Brain microvascular endothelial cell (primary cell): ENCODE measurements at regions not wholly inside any gene's neighbourhood (a gene's known extent, or its start where the extent isn't known, plus 50 kb on each side); places are given as distances from the start of the nearest gene placed in this dataset.

Experiments
- DNase-seq: peaks from one replicate; pipeline ENCODE4 v3.0.0-alpha.2; 2020
- H3K27ac ChIP-seq: fragments of 250-450 bp; sonication (Bioruptor Pico); 2 replicates; pipeline ENCODE4 v1.5.1; 2020; ENCODE audit warnings: mild to moderate bottlenecking, moderate library complexity
- H3K27me3 ChIP-seq: fragments of 250-450 bp; sonication (Bioruptor Pico); replicated peaks from 2 replicates; pipeline ENCODE4 v1.5.1; 2020; ENCODE audit warnings: mild to moderate bottlenecking
- H3K36me3 ChIP-seq: fragments of 250-450 bp; sonication (Bioruptor Pico); replicated peaks from 2 replicates; pipeline ENCODE4 v1.5.1; 2020; ENCODE audit warnings: mild to moderate bottlenecking
- H3K4me3 ChIP-seq: 2 replicates; pipeline ENCODE4 v1.5.1; 2011; ENCODE audit warnings: low read depth, mild to moderate bottlenecking, control low read depth, low read length, moderate library complexity
- in situ Hi-C: cut with HindIII; loops from 2 replicates; pipeline ENCODE4 v1.10.0; 2017; ENCODE audit warnings: low sequenced_read_pairs, low pct_ligation_motif_present
- TF ChIP-seq, protein P1 (sequence below): IDR thresholded peaks from 2 replicates; pipeline ENCODE4 v1.5.1; 2011; ENCODE audit warnings: low read depth, mild to moderate bottlenecking, moderate library complexity, low read length, control low read depth, inconsistent platforms; ENCODE audit errors: missing control alignments

DNA sequence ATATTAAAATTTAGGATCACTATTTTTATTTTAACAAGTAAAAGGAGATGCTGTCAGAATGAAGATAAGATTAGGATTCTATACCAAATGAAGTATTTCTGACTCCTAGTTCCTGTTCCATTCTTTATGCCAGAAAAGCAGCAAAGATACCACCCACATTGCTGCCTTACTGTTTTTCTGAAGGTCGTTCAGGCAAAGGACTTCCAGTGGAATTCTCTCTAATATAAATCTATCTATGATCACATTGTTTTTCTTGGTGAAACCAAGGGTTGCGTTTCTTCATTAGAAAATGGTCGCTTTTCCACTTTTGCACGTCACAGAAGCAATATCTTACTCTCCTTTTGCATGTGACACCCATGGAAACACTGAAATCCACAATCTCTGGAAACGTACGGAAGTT lies 594.8 kb upstream of the ADGRL2 start:
- DNase-seq = no peak
- TF ChIP-seq, protein P1, sequence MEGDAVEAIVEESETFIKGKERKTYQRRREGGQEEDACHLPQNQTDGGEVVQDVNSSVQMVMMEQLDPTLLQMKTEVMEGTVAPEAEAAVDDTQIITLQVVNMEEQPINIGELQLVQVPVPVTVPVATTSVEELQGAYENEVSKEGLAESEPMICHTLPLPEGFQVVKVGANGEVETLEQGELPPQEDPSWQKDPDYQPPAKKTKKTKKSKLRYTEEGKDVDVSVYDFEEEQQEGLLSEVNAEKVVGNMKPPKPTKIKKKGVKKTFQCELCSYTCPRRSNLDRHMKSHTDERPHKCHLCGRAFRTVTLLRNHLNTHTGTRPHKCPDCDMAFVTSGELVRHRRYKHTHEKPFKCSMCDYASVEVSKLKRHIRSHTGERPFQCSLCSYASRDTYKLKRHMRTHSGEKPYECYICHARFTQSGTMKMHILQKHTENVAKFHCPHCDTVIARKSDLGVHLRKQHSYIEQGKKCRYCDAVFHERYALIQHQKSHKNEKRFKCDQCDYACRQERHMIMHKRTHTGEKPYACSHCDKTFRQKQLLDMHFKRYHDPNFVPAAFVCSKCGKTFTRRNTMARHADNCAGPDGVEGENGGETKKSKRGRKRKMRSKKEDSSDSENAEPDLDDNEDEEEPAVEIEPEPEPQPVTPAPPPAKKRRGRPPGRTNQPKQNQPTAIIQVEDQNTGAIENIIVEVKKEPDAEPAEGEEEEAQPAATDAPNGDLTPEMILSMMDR = no peak
- no peak overlapping the region for H3K4me3 ChIP-seq
- H3K27me3 ChIP-seq = no peaks in the 10 kb centered on the region
- H3K27ac ChIP-seq = no peak overlapping the region
- no peaks in the 10 kb centered on the region for H3K36me3 ChIP-seq
- in situ Hi-C loops = no loop called here

DNA sequence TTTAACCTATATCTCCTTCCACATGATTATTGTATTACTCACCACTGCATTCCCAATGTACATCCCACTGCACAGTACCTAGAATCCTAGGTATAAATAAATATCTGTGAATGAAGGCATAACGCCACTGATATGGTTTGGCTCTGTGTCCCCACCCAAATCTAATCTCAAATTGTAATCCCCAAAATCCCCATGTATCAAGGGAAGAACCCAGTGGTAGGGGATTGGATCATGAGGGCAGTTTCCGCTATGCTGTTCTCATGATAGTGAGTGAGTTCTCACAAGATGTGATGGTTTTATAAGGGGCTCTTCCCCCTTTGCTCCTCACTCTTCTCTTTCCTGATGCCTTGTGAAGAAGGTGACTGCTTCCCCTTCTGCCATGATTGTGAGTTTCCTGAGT lies 599.0 kb upstream of the ADGRL2 start:
- no peaks in the 10 kb centered on the region for H3K36me3 ChIP-seq
- no peak for DNase-seq
- no peaks in the 10 kb centered on the region for H3K27me3 ChIP-seq
- H3K27ac ChIP-seq = no peak overlapping the region
- no peak overlapping the region for H3K4me3 ChIP-seq
- TF ChIP-seq, protein P1 = no peak
- in situ Hi-C loops = no loop called here

DNA sequence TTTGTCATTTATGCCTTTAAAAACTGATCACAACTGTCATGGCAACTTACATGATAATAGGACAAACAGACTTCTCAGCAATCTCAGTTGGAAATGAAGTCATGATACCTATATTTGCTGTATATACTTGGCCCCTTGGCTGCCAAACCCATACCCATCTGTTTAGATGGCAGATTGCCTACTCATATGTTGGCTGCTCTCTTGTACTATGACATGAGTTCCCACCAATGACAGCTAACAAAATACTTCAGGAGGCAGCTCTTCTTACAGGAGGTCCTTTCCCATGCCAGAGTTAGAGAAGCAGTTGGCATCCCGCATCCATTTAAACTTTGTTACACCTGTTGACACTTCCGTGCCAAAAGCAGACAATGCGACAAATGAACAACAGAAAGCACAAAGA lies 603.1 kb upstream of the ADGRL2 start:
- Histone ChIP-seq H3K27me3 (no peaks in the 10 kb centered on the region), H3K36me3 (no peaks in the 10 kb centered on the region), H3K27ac (no peak overlapping the region), H3K4me3 (no peak overlapping the region)
- in situ Hi-C loops = no loop called here
- no peak for DNase-seq
- TF ChIP-seq, protein P1 = no peak

DNA sequence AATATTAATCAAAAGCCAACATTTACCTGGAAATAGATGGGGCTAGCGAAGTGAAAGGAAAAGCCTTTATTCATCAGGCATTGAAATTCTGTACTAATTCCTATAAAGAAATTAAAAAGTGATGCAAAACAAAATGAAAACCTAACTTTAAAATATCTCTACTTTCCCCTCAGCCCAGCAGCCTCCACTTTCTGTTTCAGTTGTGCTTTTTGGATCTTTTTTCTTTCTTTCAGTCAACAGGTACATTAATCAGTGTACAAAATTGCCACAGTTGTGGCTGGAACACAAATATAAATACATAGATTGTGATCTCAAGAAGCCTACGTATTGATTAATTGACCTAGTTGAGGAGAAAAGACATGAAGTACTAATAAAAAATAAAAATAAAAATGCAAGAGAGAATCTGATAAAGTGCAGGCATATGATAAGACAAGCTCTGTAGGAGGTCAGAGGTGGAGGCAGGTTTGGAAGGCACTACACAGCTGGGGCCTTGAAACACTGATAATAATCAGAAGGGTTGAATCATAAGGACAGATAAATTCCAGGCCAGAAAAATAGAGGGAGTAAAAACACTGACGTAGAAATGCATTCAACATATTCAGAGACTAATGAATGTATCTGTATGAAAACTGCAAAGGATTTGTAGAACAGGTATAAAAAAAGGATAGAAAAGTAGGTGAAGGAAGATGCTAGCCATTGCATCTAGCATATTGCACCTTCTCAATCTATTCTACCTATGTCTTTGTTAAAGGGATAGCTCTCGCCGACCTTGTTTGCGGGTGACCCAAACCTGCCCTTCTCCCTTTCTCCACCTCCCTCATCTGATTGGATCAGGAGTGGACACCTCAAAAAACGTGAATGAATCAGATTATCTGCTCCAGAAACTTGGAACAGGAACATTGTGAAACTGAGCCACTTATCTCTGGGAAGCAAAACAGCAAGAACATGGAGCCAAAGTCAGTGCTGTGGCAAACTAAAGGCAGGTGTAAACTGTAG lies 607.8 kb upstream of the ADGRL2 start:
- no peak overlapping the region for H3K4me3 ChIP-seq
- no peak overlapping the region for H3K27ac ChIP-seq
- in situ Hi-C loops = no loop called here
- H3K36me3 ChIP-seq = no peaks in the 10 kb centered on the region
- DNase-seq = no peak
- H3K27me3 ChIP-seq = no peaks in the 10 kb centered on the region
- TF ChIP-seq, protein P1 = no peak

DNA sequence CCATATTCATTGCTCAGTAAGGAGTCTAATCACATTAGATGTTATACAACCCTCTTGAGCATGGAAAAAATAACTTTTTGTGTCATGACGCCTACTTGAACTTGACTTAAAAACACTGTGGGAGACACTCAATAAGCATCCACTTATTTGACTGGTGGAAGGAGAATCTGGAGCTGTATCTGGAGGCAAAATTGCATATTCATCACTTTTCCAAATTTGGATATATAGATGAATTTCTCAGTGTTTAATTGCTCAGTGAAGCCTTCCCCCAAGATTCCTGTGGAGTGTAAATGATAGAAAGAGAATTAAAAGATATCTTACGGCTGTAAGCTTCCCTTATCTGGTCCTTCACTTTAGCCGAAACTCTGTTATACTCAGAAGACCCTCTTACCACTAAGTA lies 610.7 kb upstream of the ADGRL2 start:
- in situ Hi-C loops = no loop called here
- H3K27me3 ChIP-seq = no peaks in the 10 kb centered on the region
- TF ChIP-seq, protein P1 = no peak

DNA sequence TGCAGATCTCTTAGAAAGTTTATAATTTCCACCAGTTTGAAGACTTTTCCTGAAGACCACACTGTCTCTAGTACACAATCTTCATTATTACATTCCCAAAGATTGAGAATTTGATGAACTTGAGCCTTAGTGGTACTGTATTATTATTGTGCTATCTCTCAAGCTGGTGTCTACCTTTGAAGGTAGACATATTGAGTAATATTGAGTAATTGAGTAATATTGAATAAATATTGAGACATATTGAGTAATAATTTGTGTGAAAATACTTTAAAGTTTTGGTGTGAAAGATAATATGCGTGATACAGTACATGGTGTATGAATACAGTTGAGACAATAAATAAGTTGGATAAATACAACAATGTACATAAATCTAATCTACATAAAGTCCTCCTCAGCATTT lies 613.1 kb upstream of the ADGRL2 start:
- Histone ChIP-seq H3K36me3 (no peaks in the 10 kb centered on the region), H3K27ac (no peak overlapping the region), H3K27me3 (no peaks in the 10 kb centered on the region), H3K4me3 (no peak overlapping the region)
- no peak for DNase-seq
- in situ Hi-C loops = no loop called here
- TF ChIP-seq, protein P1 = no peak

More for the DNA sequence above, 610.7 kb upstream of the ADGRL2 start:
- Histone ChIP-seq H3K4me3 (no peak overlapping the region), H3K36me3 (no peaks in the 10 kb centered on the region), H3K27ac (no peak overlapping the region)
- no peak for DNase-seq
